Fibroblast of mammary gland (primary cell): ENCODE measurements at regions not wholly inside any gene's neighbourhood (a gene's known extent, or its start where the extent isn't known, plus 50 kb on each side); places are given as distances from the start of the nearest gene placed in this dataset.
"Not testable (repeated sequence)": the region's sequence is repeated elsewhere in the genome, so short reads cannot be mapped to it uniquely, and the experiment has no call there.

Experiments
- DNase-seq: peaks from one replicate; pipeline ENCODE4 v3.0.0-alpha.2; 2010; ENCODE audit warnings: low read depth
- H3K4me3 ChIP-seq: 2 replicates; pipeline ENCODE4 v1.5.1; 2011; ENCODE audit warnings: low read depth, mild to moderate bottlenecking, low read length, moderate library complexity; ENCODE audit not compliant: control insufficient read depth
- CTCF ChIP-seq: conservative IDR thresholded peaks from 2 replicates; pipeline ENCODE4 v1.5.1; 2011; ENCODE audit warnings: low read depth, low read length, inconsistent platforms; ENCODE audit not compliant: control insufficient read depth, insufficient read depth

- H3K4me3 ChIP-seq: no peak overlapping the region
- TF ChIP-seq CTCF: no peak
- DNase-seq: no peak
Observed at GRCh38 chr4:104919406-104919805, 227.3 kb upstream of the TET2 start.

GRCh38 chr4:104930298-104930697 lies 216.4 kb upstream of the TET2 start:
- no peak for DNase-seq
- no peak overlapping the region for H3K4me3 ChIP-seq
- TF ChIP-seq CTCF: no peak

GRCh38 chr4:104930745-104931736 lies 215.6 kb upstream of the TET2 start:
- peak; percentile 39 for DNase-seq
- peak; percentile 29 for TF ChIP-seq CTCF
- H3K4me3 ChIP-seq: not testable (repeated sequence)

- TF ChIP-seq CTCF: no peak
- DNase-seq: no peak
Observed at GRCh38 chr4:104938624-104939023, 208.1 kb upstream of the TET2 start.

GRCh38 chr4:104940927-104941326 lies 205.7 kb upstream of the TET2 start:
- DNase-seq: no peak
- TF ChIP-seq CTCF: no peak

More at GRCh38 chr4:104938624-104939023, 208.1 kb upstream of the TET2 start:
- H3K4me3 ChIP-seq: no peak overlapping the region

GRCh38 chr4:104941661-104942062 lies 205.0 kb upstream of the TET2 start:
- no peak overlapping the region for H3K4me3 ChIP-seq
- no peak for TF ChIP-seq CTCF
- DNase-seq: no peak

More at GRCh38 chr4:104940927-104941326, 205.7 kb upstream of the TET2 start:
- H3K4me3 ChIP-seq: no peak overlapping the region
